H1 (cell line): ENCODE measurements at regions not wholly inside any gene's neighbourhood (a gene's known extent, or its start where the extent isn't known, plus 50 kb on each side); places are given as distances from the start of the nearest gene placed in this dataset.

ENCODE experiments used
- CTCF ChIA-PET: fragments of 300-600 bp; sonication (Branson Sonifier 250); formaldehyde crosslinking; loops from one replicate; lab custom pipeline; 2021; ENCODE audit not compliant: partially characterized antibody; lab: Charles Lee
- POLR2A ChIA-PET: fragments of 300-600 bp; sonication (Branson Sonifier 250); formaldehyde crosslinking; loops from one replicate; lab custom pipeline; 2021; ENCODE audit warnings: inconsistent platforms; ENCODE audit not compliant: partially characterized antibody; lab: Charles Lee
- DNase-seq, 2 experiments: peaks; one replicate each; pipeline versions ENCODE4 v3.0.0 to v3.0.0-alpha.2; 2010 to 2022; ENCODE audit warnings: low spot score in 2 of 2, low read depth in 1 of 2, mixed read lengths in 1 of 2
- FAIRE-seq: peaks from 2 replicates; lab custom pipeline; 2011; peaks lifted over from hg19 to GRCh38; lab: Jason Lieb, UNC
- H2AFZ ChIP-seq: 2 replicates; pipeline ENCODE4 v1.8.1; 2012; ENCODE audit warnings: low read length, inconsistent platforms
- H2AK5ac ChIP-seq: 2 replicates; pipeline ENCODE4 v1.6.1; 2013; ENCODE audit warnings: low read depth, low read length
- H2BK120ac ChIP-seq: replicated peaks from 2 replicates; pipeline ENCODE3; 2013; ENCODE audit warnings: low read depth, low read length, inconsistent platforms
- H2BK12ac ChIP-seq: 2 replicates; pipeline ENCODE4 v1.6.1; 2013; ENCODE audit warnings: low read depth, low read length
- H2BK15ac ChIP-seq: 2 replicates; pipeline ENCODE4 v1.6.1; 2013; ENCODE audit warnings: low read length
- H2BK20ac ChIP-seq: 2 replicates; pipeline ENCODE4 v1.6.1; 2013; ENCODE audit warnings: low read length
- H2BK5ac ChIP-seq: 2 replicates; pipeline ENCODE4 v1.6.1; 2013; ENCODE audit warnings: low read depth, low read length
- H3K14ac ChIP-seq: 2 replicates; pipeline ENCODE4 v1.6.1; 2013; ENCODE audit warnings: inconsistent platforms; ENCODE audit not compliant: insufficient read length
- H3K18ac ChIP-seq: 2 replicates; pipeline ENCODE4 v1.6.1; 2013; ENCODE audit warnings: low read length; ENCODE audit errors: extremely low read depth
- H3K23ac ChIP-seq: 2 replicates; pipeline ENCODE4 v1.6.1; 2013; ENCODE audit warnings: inconsistent platforms; ENCODE audit not compliant: insufficient read length
- H3K23me2 ChIP-seq: 2 replicates; pipeline ENCODE4 v1.6.1; 2013; ENCODE audit warnings: low read depth, low read length
- H3K27ac ChIP-seq: 2 replicates; pipeline ENCODE4 v1.6.1; 2011; ENCODE audit warnings: low read depth, low read length, inconsistent platforms
- H3K27me3 ChIP-seq, 4 experiments: replicated peaks in 1 of 4; 1 replicate in 1 of 4; 2 replicates in 3 of 4; pipeline versions ENCODE4 v1.6.1 to v1.8.1; 2011 to 2013; ENCODE audit warnings: low read length in 3 of 4, mild to moderate bottlenecking in 3 of 4, inconsistent platforms in 2 of 4, mixed read lengths in 2 of 4, moderate library complexity in 1 of 4; ENCODE audit not compliant: control insufficient read depth in 3 of 4, insufficient read depth in 3 of 4; ENCODE audit errors: extremely low read depth in 1 of 4
- H3K36me3 ChIP-seq, 4 experiments: 2 replicates each; pipeline versions ENCODE4 v1.6.1 to v1.8.1; 2011 to 2013; ENCODE audit warnings: mild to moderate bottlenecking in 4 of 4, low read length in 3 of 4, moderate library complexity in 2 of 4, control low read depth in 1 of 4, inconsistent platforms in 1 of 4; ENCODE audit not compliant: insufficient read depth in 4 of 4, control insufficient read depth in 2 of 4
- H3K4ac ChIP-seq: replicated peaks from 2 replicates; pipeline ENCODE3; 2013; ENCODE audit warnings: low read length, low read depth, mixed read lengths, inconsistent platforms; ENCODE audit not compliant: insufficient read length
- H3K4me1 ChIP-seq, 4 experiments: replicated peaks in 1 of 4; 1 replicate in 1 of 4; 2 replicates in 3 of 4; pipeline versions ENCODE4 v1.6.1 to v1.8.1; 2011 to 2013; ENCODE audit warnings: low read length in 3 of 4, inconsistent platforms in 2 of 4, mixed read lengths in 1 of 4; ENCODE audit not compliant: insufficient read depth in 4 of 4, control insufficient read depth in 3 of 4
- H3K4me2 ChIP-seq, 2 experiments: 2 replicates each; pipeline versions ENCODE4 v1.6.1 to v1.8.1; 2011 to 2013; ENCODE audit warnings: low read depth in 2 of 2, low read length in 2 of 2, control low read depth in 1 of 2, inconsistent platforms in 1 of 2, mild to moderate bottlenecking in 1 of 2; ENCODE audit not compliant: insufficient read depth in 1 of 2
- H3K4me3 ChIP-seq, 4 experiments: fragments of 200-600, 300-600 bp in 1 of 4; sonication (generic), shearing (Covaris generic), sonication (Bioruptor Twin) in 1 of 4; 2 replicates each; pipeline versions ENCODE4 v1.5.1 to v1.8.1; 2011 to 2016; ENCODE audit warnings: low read length in 4 of 4, low read depth in 3 of 4, control low read depth in 2 of 4, inconsistent platforms in 2 of 4, mild to moderate bottlenecking in 2 of 4, mixed read lengths in 1 of 4, moderate library complexity in 1 of 4; ENCODE audit not compliant: insufficient read depth in 2 of 4; ENCODE audit errors: extremely low read depth in 1 of 4
- H3K56ac ChIP-seq: replicated peaks from 2 replicates; pipeline ENCODE3; 2013; ENCODE audit warnings: low read depth, mild to moderate bottlenecking, mixed read lengths, low read length, inconsistent platforms; ENCODE audit not compliant: insufficient read length
- H3K79me1 ChIP-seq: 2 replicates; pipeline ENCODE4 v1.6.1; 2013; ENCODE audit warnings: low read depth, low read length, control low read depth
- H3K79me2 ChIP-seq, 2 experiments: 2 replicates each; pipeline versions ENCODE4 v1.6.1 to v1.8.1; 2012 to 2013; ENCODE audit warnings: low read length in 2 of 2, mild to moderate bottlenecking in 2 of 2, inconsistent platforms in 1 of 2; ENCODE audit not compliant: insufficient read depth in 2 of 2, control insufficient read depth in 1 of 2
- H3K9ac ChIP-seq, 4 experiments: replicated peaks in 1 of 4; 1 replicate in 1 of 4; 2 replicates in 3 of 4; pipeline versions ENCODE4 v1.6.1 to v1.8.1; 2011 to 2013; ENCODE audit warnings: low read depth in 3 of 4, low read length in 3 of 4, control low read depth in 2 of 4, mild to moderate bottlenecking in 2 of 4, moderate library complexity in 2 of 4, inconsistent platforms in 1 of 4; ENCODE audit errors: extremely low read depth in 1 of 4
- H3K9me3 ChIP-seq, 2 experiments: 2 replicates each; pipeline versions ENCODE4 v1.6.1 to v1.8.1; 2012 to 2013; ENCODE audit warnings: mild to moderate bottlenecking in 2 of 2, moderate library complexity in 2 of 2, control low read depth in 1 of 2, inconsistent platforms in 1 of 2, low read depth in 1 of 2, low read length in 1 of 2, mixed read lengths in 1 of 2; ENCODE audit not compliant: insufficient read depth in 2 of 2
- H4K20me1 ChIP-seq, 2 experiments: replicated peaks in 1 of 2; 2 replicates each; pipeline versions ENCODE3 to v1.8.1; 2011 to 2013; ENCODE audit warnings: inconsistent platforms in 2 of 2, low read length in 2 of 2, mild to moderate bottlenecking in 1 of 2; ENCODE audit not compliant: insufficient read depth in 2 of 2, control insufficient read depth in 1 of 2
- H4K5ac ChIP-seq: 2 replicates; pipeline ENCODE4 v1.6.1; 2013; ENCODE audit warnings: low read length, low read depth, mixed read lengths, inconsistent platforms; ENCODE audit not compliant: insufficient read length
- H4K8ac ChIP-seq: 2 replicates; pipeline ENCODE4 v1.8.0; 2013; ENCODE audit warnings: mild to moderate bottlenecking, moderate library complexity, low read length, inconsistent platforms; ENCODE audit not compliant: insufficient read depth; ENCODE audit errors: extremely low read depth
- H4K91ac ChIP-seq: replicated peaks from 2 replicates; pipeline ENCODE3; 2013; ENCODE audit warnings: low read length, mixed read lengths, inconsistent platforms; ENCODE audit not compliant: insufficient read length
- CEBPB ChIP-seq: IDR thresholded peaks from 2 replicates; pipeline ENCODE4 v1.6.1; 2012; ENCODE audit warnings: low read depth, low read length
- CHD2 ChIP-seq: IDR thresholded peaks from 2 replicates; pipeline ENCODE4 v1.6.1; 2012; ENCODE audit warnings: low read length, improper control_type of control experiment
- EP300 ChIP-seq, 2 experiments: IDR thresholded peaks; 1 replicate in 1 of 2; 2 replicates in 1 of 2; pipeline ENCODE4 v1.6.1; 2011 to 2012; ENCODE audit warnings: low read depth in 2 of 2, low read length in 2 of 2, mild to moderate bottlenecking in 2 of 2, borderline replicate concordance in 1 of 2, inconsistent platforms in 1 of 2, moderate library complexity in 1 of 2
- NANOG ChIP-seq: IDR thresholded peaks from 2 replicates; pipeline ENCODE4 v1.6.1; 2011; ENCODE audit warnings: low read length, low read depth, mild to moderate bottlenecking, inconsistent platforms; ENCODE audit not compliant: insufficient read depth, poor library complexity, severe bottlenecking
- POLR2AphosphoS5 ChIP-seq: IDR thresholded peaks from 2 replicates; pipeline ENCODE4 v1.6.1; 2011; ENCODE audit warnings: low read depth, low read length
- SP4 ChIP-seq: IDR thresholded peaks from 2 replicates; pipeline ENCODE4 v1.6.1; 2012; ENCODE audit warnings: low read length, inconsistent platforms
- WGBS, 2 experiments: shearing (Covaris generic) in 1 of 2; methylation state at CpG; one replicate each; pipeline versions ENCODE4 v1.1.6 to v1.1.7; 2013 to 2015; ENCODE audit warnings: low lambda C conversion rate in 2 of 2, mixed read lengths in 2 of 2, inconsistent platforms in 1 of 2, low coverage in 1 of 2, missing lambda C conversion rate in 1 of 2; ENCODE audit not compliant: insufficient replicate concordance in 2 of 2, insufficient coverage in 1 of 2, insufficient read length in 1 of 2; ENCODE audit errors: extremely low coverage in 1 of 2, missing lambda C conversion rate in 1 of 2; 5-methylcytosine and 5-hydroxymethylcytosine counted together

- ChIA-PET CTCF (interaction anchor here (0.6 kb wide), 1 partner anchor 853 kb away, joined by 3 read pairs; no protein-coding TSS in a partner anchor), POLR2A (no interaction called here)
- Histone ChIP-seq H3K14ac (no peak overlapping the region), H3K56ac (no peak overlapping the region), H3K27ac (no peak overlapping the region), H2AK5ac (no peak overlapping the region), H4K8ac (no peak overlapping the region), H3K18ac (no peak overlapping the region), H3K4me2 (no peak overlapping the region), H3K9ac (no peak overlapping the region), H3K79me1 (no peaks in the 10 kb centered on the region), H3K4ac (no peak overlapping the region), H2BK20ac (no peak overlapping the region), H3K23me2 (no peaks in the 10 kb centered on the region), H3K79me2 (no peaks in the 10 kb centered on the region), H3K36me3 (no peaks in the 10 kb centered on the region), H4K5ac (no peak overlapping the region), H3K9me3 (no peaks in the 10 kb centered on the region), H4K91ac (no peak overlapping the region), H4K20me1 (no peaks in the 10 kb centered on the region), H2AFZ (no peak overlapping the region), H2BK12ac (no peak overlapping the region), H2BK120ac (no peak overlapping the region), H3K4me3 (no peak overlapping the region), H3K27me3 (no peaks in the 10 kb centered on the region), H3K23ac (no peak overlapping the region), H2BK5ac (no peak overlapping the region), H3K4me1 (no peaks in the 10 kb centered on the region), H2BK15ac (no peak overlapping the region)
- 97% methylated on average over 2 of the region's 2 CpGs; no CpG with 5 or more reads in 1 of the 2 experiments for WGBS, 2 experiments
- FAIRE-seq (no peak), DNase-seq (no peak)
- TF ChIP-seq POLR2AphosphoS5, result no peak
- no peak for TF ChIP-seq NANOG
- no peak for TF ChIP-seq SP4
- no peak for TF ChIP-seq CHD2
- TF ChIP-seq CEBPB, result no peak
- TF ChIP-seq EP300 (IDR thresholded peaks at IDR 0.05; ENCODE audit: borderline replicate concordance in 1 of 2, low read depth in 2 of 2, low read length in 2 of 2), result no peak
These were observed 1214.6 kb downstream of the CDH11 start for GRCh38 chr16:63907251-63907650.
